ENCODE measurements at regions not wholly inside any gene's neighbourhood (a gene's known extent, or its start where the extent isn't known, plus 50 kb on each side); places are given as distances from the start of the nearest gene placed in this dataset.

DNA sequence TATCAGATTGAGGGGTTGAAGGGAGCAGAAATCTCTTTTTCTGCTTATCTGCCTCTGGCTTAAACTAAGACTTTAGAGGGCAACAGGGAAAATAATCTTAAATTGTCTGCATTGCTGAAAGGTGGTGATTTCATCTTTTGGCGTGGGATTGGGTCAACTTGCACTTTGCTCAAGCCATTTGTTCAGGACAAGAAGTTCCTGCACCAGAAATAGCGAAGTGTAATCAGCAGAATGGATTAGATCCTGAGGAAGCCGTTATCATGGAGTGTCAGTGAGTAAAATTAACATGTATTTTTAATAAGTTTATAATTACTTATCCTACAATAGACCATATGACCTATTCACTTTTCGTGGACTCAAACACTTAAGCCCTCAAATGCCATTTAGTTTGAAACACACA is 249.3 kb downstream of the CD83 start:
- TF ChIP-seq EZH2 (IDR thresholded peaks at IDR 0.05; ENCODE audit: insufficient read depth, poor library complexity, severe bottlenecking) = no peak
- TF ChIP-seq EZH2phosphoT487 (IDR thresholded peaks at IDR 0.05; ENCODE audit: insufficient read depth, low read depth) = no peak

All from GM23248 (cell line).